ENCODE measurements at regions not wholly inside any gene's neighbourhood (a gene's known extent, or its start where the extent isn't known, plus 50 kb on each side); places are given as distances from the start of the nearest gene placed in this dataset.
"Not testable (repeated sequence)": the region's sequence is repeated elsewhere in the genome, so short reads cannot be mapped to it uniquely, and the experiment has no call there.

DNA sequence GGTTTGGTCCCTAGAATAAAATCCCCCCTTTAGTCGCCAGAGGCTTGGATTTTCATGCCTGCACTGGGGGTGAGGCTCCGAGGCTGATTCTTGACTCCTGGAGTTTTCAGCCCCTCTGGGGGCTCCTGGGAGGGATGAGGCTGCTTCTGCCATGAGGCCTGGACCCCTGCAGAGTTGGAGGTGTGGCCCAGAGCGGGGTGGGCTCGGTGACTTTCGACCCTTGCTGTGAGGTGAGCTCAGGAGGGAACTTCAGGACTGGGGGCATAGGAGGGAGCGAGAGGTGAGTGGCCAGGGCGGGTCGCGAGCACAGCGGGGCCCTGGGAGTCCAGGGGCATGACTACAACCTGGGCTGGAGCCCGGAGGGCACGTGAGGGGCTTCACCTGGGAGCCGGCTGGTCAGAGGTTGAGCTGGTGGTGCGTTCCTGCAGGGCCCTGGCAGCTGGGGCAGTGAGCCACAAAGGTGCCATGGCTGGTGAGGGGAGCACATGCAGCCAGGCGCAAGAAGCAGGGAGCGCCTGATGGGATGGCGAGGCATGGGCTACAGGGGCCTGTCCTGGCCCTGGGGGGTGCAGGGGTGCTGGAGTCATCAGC, 168.2 kb downstream of the KIF26A start:
- DNase-seq = no peak

DNA sequence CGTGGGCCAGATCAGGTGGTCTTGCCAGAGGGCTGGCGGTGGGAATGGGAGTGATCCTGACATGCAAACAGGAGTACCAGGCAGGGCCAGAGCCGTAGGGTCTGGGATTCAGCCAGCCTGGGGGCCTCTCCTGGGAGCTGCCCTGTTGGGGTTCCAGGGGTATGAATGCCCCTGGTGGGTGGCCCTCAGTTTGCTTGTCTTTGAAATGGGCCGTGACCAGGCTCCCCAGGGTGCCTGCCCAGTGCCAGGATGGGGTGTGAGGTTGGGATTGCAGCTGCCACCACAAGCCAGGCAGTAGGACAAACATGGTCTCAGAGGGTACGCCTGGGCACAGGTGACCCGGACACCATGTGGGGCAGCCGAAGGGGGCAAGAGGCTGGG, 168.8 kb downstream of the KIF26A start:
- no peak for DNase-seq

DNA sequence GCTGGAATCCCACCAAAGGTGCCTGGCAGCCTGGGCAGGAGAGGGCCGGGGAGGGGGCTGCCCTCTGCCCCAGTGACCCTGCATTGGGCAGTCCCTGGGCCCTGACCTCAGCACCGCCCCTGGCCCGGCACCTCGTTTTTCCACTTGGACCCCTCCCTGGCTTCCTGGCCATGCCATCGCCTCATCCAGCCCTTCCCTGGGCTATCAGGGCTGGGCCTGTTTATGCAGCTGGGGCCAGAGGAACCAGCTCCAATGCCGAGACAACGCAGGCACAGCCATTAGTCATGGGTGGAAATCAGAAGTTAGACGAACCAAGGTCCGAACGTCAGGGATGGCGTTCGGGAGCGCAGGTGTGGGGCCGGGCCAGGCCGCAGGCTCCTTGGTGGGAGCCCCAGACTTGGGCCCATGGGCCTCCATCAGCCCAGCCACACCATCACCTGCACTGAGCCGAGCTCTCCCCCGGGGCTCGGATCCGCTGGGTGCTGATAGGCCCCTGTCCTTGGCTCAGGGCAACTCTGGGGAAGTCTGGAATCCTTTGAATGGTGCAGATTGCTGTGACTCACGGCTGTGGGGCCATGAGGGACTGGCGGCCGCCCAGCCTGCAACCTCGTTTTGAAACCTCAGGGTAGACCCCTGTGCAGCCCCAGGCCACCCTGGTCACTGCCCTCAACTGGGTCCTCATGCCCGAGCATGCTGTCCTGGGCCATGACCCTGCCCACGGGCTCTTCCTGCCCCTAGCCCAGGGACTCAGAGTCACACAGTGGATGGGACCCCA, 169.4 kb downstream of the KIF26A start:
- DNase-seq = no peak

DNA sequence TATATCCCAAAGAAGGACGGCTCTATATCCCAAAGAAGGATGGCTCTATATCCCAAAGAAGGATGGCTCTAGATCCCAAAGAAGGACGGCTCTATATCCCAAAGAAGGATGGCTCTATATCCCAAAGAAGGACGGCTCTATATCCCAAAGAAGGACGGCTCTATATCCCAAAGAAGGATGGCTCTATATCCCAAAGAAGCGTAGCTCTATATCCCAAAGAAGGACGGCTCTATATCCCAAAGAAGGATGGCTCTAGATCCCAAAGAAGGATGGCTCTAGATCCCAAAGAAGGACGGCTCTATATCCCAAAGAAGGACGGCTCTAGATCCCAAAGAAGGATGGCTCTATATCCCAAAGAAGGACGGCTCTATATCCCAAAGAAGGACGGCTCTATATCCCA, 170.1 kb downstream of the KIF26A start:
- not testable (repeated sequence) for DNase-seq

DNA sequence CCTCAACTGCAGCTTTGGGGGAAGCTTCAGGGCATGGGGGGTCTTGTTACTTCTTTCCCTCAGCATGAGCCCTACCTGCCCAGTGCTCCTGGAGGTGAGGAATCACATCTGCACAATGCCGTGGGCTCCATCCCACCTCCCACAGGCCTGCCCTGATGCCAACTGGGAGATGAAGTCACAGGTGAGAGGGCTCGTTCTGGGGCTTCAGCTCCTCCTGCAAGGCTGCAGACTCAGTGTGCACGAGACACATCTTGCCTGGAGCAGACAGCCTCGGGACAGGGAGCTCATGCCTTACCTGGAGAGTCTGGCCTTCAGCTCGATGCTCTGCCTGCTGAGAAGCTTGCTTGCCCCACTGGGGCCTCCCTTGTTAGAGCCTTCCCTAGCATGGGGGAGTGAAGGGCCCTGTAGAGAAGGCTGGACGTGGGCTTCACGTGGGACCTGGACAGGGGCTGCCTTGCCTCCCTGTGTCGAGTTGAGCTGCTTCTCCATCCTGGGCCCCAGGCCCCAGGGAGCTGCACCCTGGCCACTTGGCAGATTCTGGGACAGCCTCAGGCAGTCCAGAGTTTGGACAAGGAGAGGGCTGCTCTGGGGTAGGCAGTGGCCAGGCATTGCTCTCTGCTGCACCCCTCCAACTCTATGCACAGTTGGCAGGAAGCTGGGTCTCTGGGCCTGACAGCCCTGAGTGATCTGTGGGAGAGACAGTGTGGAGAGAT, 171.4 kb downstream of the KIF26A start:
- no peak for DNase-seq

DNA sequence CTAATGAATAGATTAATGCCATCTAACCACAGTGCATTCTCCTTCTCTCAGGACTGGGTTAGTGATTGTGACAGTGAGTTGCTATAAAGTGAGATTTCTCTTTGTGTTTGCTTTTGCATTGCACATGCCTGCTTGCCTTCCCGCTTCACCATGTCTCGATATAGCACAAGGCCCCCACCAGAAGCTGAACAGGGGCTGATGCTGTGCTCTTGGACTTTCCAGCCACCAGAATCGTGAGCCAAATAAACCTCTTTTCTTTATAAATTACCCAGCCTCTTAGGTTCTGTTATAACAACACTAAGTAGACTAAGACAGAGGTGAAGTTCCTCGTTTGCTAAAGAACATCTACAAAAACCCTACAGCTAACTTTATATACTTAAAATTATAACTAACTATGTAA, 173.0 kb downstream of the KIF26A start:
- no peak for DNase-seq

DNA sequence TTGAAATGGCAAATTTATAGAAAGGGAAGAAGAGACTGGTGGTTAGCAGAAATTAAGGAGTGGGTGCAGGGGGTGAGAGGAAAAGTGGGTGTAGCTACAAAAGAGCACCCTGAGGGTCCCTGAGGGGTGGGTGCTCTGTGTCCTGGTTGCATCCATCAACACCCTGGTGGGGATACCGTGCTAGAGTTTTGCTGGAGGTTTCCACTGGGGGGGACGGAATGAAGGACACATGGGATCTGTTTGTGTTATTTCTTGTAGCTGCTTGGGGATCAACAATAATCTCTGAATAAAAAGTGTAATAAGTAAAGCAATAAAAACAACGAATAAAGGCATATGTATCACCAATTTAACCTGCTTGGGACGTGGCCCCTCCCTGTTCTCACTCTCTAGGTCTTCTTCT, 175.3 kb downstream of the KIF26A start:
- no peak for DNase-seq

DNA sequence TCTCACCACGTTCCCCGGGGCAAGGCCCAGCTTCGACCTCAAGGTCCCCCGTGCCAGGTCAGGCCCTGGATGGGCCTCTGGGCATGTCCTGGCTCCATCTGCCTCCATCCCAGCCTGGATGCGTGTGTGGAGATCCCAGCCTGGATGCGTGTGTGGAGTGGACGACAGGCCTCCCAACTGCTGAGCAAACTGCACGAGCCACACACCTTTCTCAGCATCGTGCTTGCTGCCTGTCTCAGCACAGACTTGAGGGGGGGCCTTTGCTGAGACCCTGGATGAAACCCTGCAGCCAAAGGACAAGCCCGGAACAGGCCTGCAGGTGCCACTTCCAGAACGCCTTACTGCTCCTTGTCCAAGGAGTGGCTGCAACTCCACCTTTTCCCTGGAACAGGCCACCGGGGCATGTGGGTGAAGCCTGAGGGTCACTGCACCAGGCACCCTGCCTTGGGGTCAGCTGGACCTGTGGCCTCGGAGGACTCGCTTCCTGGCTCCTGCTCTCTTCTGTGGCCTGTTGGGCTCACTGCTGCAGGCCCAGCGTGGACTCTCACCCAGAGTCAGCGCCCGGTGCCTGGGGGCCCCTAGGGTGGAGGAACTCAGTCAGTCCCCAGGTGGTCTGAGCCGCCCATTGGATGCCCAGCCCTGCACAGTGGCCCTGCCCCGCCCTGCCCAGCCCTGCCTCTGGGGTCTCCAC, 176.0 kb downstream of the KIF26A start:
- no peak for DNase-seq

DNA sequence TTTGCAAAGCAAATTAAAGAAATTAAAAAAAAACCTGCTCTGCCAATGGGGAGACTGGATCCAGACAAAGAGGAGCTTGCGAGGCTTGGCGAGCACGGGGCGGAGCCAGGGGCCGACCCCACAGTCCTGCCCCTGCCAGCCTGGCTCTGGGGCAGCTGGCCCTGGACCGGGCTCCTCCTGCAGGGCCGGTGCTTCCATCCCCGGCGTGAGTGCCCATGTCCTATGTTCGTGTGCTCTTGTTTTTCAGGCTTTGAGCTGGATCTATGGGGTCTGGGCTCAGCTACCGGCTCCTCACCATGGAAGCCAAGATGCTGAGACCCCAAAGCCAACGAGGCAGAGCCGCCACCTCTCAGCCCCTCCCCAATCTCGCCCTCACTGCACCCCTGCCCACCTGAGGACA, 176.8 kb downstream of the KIF26A start:
- no peak for DNase-seq

DNA sequence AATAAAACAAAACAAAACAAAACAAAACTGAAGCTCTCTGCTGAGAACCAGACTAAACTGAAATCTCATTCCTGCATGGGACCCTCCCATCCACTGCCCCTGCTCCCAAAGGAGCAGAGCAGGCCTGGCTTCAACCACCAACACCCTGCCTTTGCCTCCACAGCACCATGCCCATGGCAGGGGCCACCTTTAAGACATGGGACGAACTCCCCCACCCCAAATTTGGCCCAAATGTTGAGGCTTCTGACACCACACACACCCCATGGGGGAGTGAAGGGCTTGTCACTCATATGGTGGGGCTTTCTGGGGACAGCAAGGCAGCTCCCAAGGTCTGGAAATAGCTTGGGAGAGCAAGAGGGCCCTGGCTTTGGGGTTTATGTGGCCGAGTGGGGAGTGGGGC, 177.2 kb downstream of the KIF26A start:
- DNase-seq = no peak

DNA sequence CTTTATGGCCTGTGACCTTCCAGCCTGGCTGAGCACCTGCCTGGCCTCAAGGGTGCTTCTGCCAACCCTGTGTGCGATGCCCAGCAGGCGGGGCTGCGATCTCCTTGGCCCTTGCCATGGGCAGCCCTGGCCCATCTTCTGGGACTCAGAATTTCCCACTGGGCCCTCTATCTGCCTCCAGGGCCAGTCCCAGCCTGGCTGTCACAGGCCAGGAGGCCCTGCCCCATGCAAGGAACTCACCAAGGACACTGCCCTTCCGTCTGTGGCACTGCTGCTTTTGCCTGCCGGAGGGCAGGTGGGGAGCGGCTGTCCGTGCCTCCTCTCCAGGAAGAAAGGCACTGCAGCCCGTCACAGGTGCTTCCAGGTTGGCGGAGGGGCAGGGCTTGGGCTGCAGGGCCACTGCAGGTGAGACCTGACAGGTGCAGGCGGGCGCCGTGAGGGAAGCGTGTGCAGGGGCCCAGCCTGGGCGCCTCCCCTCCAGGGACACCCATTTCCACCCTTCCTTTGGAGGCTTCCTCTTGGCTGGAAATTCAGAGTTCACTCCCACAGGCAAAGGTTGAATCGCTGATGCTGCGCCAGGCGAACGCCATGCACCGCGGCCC, 177.8 kb downstream of the KIF26A start:
- DNase-seq = no peak

DNA sequence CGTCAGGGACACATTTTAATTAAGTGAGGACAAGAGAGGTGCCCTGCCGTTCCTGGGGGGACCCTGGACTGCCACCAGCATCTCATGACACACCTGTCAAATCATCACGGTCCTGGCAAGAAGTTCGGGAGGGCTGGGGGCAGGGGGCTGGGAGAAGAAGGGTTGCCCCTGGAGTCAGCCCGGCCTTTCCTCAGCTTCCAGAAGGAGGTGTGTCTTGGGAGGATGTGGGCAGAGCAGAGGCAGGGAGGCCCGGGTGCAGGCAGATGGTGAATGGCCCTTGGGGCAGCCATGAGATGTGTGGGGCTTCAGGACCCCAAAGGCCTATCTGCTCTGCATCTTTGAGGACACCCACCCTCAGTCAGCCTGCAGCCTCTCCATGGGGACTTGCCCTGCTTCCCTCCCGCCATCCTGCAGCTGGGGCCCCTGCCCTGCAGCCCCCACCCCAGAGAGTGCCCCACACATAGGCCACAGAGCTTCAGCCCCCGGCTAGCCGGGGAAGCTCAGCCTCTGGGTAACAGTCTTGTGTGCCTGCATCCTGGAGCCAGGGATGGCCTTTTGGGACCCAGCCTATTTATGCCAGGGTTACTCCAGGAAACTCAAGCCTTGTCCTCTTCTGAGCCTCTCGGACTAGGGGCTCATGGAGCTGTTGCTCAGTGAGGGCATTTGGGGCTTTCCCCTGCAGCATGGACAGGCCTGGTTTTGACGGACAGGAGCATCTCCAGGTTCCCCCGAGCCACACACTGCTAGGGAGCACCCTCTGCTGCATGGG, 178.5 kb downstream of the KIF26A start:
- DNase-seq = no peak

DNA sequence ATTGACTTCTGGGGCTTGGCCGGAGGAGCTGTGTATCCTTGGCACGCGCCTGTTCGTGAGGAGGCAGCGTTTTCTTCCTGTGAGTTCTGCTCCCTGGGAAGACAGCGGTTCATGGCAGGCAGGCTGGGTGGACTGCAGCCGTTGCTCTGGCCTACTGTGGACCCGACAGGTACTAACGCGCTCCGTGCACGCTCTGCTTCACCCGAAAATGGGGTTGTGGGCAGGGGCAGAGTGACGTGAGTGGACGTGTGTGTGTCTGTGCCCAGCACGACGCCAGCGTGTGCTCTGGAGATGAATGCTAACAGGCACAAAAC, 179.1 kb downstream of the KIF26A start:
- no peak for DNase-seq

DNA sequence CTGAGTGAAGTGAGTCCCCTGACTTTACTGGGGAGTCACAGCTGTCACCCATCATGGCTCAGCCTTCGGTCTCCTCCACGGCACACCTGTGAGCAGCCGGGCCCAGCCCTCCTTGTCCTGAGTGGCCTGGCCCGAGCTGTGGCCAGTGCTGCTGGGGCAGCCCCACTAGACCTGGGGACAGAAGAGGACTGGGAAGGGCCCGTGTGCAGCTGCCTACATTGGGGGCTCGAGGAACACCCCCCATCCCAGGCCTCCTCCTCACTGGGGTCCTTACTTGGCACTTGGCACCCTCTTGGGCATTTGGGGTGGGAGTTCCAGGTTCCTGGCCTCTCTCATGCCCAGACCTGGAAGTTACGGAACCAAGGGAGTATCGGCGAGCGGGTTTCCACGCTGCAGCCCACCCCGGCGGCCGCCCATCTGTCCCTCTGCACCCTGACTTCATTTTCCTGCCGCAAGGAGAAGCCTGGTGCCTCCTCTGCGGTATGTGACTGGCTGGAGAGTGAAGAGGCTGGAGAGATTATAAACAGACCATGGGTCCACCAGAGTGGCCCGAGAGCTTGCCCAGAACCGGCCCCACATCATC, 179.7 kb downstream of the KIF26A start:
- DNase-seq = no peak

DNA sequence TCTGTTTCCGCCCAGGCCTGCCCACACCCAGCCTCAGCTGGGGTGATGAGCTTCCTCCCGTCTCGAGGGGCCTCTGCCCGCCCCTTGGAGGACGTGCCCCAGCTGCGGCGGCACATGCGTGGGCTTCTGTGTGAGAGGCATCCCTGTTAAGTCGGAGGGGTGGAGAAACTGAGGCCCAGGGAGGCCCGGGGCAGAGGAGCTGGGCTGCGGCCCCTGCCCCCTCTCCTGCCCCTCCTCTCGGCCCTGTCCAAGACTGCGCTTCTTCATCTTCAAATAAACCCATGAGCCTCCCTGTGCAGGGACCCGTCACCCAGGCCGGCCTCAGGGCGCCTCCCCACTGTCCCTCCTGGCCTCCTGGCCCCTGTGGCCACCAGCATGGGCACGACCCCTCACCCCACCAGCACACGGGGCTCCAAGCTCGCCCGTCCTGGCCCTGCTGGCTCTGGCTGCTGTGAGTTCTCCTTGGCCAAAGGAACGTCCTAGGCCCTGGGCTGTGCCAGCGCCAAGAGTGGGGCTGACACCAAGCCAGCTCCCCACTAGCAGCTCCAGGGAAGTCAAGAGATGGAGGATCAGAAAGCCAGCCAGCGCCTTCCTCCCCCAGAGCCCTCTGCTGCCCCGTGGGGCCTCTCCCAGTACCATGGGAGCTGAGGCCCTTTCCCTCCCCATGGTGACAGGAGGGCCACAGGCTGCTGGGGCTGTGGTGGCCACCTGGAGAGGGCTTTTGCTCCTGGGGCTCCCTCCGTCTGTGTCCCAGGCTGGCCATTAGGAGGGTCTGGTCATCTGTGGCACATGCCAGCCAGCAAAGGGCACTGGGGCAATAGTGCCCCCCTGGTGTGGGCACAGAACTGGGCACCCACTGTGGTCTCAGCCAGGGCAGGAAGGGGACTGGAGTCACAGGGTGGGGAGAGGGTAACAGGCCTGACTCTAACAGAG, 180.4 kb downstream of the KIF26A start:
- peak; percentile 52 for DNase-seq

DNA sequence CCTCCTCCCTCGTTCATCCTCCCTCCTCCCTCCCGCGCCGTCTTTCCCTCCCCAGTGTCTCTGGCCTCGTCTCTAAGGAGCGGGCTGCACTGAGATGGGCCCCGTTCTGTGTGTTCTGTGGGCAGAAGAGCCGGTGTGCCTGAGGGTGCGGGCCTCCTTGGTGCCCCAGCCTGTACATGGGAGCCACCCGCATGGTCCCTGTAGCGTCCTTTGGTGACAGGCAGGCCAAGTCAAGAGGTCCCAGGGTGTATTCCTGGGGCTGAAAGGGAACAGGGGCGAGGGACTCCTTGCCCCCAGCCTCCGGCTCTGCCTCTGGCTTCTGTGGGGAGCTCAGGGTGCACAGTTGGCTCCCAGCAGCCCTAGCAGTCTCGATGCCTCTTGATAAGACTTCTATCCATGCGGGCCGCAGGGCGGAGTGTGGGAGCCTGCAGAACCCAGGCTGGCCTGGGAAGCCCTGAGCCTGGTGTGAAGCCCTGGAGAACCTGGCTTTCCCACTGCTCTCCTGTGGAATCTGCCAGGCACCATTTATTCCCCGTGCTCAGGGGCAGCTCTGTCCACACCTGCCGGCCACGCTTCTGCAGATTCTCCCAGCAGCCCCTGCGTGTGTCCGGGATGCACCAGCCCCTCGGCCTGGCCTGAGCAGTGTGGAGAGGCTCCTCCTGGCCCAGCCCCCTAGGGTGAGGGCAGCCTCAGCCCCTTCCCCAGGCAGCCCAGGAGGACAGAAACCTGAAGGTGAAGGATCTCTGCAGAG, 181.3 kb downstream of the KIF26A start:
- DNase-seq = no peak

DNA sequence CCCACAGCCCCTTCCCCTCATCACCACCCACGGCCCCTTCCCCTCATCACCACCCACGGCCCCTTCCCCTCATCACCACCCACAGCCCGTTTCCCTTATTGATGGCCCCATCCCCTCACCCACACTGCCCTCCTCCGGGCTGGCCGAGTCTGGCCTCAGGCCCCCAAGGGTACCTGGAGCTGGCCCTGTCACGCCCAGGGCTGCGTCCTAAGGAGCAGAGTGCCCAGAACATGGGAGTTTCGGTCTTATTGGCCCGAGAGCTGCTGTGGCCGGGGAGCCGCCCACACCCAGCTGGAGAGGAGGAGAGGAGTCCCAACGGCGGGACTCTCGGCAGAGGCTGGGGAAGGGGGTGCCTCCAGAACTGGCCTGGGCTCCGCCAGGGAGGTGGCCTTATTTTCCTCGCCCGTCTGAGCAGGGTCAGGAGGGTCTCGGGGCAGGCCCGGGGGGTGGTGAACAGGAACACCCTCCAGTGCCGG, 182.3 kb downstream of the KIF26A start:
- no peak for DNase-seq

DNA sequence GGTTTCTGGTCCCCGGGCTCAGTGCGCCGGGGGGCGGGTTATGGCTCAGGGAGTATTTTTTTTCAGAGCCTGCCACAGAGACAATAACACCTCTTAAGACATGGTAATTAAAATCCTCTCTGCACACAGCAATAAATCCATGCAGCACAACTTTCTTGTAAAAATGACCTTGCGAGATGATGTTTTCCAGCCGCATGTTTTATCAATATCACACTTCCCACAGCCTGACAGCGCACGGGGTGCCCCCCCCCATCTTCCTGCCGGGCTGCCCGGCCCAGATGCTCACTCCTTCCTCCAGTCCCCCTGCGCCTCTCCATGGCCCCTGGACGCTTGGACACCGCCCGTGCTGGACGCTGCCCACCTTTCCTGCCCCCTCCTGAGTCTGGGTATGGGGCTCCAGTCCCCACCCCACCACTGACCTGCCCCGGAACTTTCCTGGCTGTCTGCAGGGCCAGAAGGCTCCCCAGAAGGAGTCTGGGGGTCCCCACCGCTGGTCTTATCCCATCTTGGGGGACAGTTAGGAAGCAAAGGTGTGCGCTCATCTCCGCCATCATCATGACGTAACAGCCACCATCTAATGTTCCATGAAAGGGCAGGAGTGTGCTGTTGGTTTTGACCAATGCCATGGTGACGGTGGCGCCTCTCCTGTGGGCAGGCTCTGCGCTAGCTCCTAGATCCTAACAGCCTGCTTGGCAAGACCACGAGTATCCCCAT, 182.9 kb downstream of the KIF26A start:
- no peak for DNase-seq

DNA sequence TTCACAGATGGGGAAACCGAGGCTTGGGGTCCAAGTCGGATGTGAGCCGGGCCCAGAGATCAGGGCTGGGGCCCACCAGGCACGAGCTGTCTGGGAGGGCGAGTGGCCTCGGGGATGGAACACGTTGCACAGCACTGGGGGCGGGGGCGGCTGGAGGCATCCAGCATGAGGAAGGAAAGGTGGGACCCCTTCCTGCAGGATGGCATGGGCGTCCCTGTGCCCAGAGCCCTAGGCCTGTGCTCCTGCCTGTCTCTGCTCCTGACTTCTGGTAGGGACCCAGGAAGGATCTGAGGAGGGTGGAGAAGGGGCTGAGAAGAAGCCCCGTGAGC, 183.4 kb downstream of the KIF26A start:
- no peak for DNase-seq

Measured in NCI-H446 treated with DMSO at 0.1 percent for 48 hours (cell line).